HL-60/S4 treated with retinoic acid at 250 ng/mL for 4 days and 3 days (cell line): ENCODE measurements at regions not wholly inside any gene's neighbourhood (a gene's known extent, or its start where the extent isn't known, plus 50 kb on each side); places are given as distances from the start of the nearest gene placed in this dataset.
"Not testable (repeated sequence)": the region's sequence is repeated elsewhere in the genome, so short reads cannot be mapped to it uniquely, and the experiment has no call there.

ENCODE experiments used
- in situ Hi-C: fragments of 300-500 bp; cut with MboI; formaldehyde crosslinking; loops from 2 replicates; pipeline ENCODE4 v1.7.0; 2022; ENCODE audit warnings: low sequenced_read_pairs

DNA sequence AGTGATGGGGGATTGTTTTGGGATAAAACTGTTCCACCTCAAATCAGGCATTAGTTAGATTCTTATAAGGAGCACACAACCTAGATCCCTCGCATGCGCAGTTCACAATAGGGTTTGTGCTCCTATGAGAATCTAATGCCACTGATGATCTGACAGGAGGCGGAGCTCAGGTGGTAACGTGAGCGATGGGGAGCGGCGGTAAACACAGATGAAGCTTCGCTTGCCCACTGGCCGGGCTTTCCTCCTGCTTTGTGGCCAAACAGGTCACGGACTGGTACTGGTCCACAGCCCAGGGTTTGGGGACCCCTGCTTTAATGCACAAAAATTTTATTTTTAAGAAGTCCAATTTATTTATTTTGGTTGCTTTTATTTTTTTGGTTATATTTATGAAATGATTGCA is 238.8 kb downstream of the AACS start:
- in situ Hi-C loops, result no loop called here

DNA sequence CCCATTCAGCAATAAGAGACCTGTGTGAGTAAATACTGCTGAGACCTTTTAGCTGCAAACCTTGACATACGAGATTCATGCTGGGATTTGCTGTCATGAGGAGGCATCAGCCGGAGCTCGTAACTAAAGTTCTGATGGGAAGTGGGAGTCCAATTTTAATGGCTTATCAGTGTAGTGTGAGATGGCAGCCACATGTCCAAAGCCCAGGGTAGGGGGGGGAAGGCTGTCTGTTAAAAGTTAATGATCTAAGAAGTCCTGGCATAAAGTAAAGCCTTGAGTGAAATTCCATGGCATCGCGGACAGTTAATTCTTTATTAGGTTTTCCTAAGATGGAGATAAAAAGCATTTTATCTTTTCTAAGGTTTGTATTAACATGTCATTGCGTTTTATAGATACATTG is 240.0 kb downstream of the AACS start:
- in situ Hi-C loops, result no loop called here

GRCh38 chr12:125310461-125310860 is 245.2 kb downstream of the AACS start:
- in situ Hi-C loops, result no loop called here

DNA sequence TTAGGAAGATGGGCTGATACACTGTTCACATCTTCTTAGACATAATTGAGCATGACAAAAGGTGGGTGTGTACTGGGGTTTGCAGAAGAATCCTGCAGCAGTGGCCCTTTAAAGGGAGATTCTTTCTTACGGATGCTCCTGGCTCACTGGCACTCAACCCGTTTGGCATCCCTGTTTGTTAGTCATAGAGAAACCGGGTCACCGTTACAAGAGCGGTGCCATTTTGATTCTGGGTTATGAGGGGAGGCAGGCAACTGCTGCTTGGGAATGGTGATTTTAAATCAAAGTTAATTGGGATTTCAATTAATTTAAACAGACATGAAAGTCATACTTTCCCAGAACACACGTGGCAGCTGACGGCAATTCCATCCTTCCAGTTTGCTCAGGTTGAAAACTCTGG is 245.8 kb downstream of the AACS start:
- in situ Hi-C loops, result no loop called here

- in situ Hi-C loops, result no loop called here
These were observed 247.2 kb downstream of the AACS start for GRCh38 chr12:125312471-125312870.

DNA sequence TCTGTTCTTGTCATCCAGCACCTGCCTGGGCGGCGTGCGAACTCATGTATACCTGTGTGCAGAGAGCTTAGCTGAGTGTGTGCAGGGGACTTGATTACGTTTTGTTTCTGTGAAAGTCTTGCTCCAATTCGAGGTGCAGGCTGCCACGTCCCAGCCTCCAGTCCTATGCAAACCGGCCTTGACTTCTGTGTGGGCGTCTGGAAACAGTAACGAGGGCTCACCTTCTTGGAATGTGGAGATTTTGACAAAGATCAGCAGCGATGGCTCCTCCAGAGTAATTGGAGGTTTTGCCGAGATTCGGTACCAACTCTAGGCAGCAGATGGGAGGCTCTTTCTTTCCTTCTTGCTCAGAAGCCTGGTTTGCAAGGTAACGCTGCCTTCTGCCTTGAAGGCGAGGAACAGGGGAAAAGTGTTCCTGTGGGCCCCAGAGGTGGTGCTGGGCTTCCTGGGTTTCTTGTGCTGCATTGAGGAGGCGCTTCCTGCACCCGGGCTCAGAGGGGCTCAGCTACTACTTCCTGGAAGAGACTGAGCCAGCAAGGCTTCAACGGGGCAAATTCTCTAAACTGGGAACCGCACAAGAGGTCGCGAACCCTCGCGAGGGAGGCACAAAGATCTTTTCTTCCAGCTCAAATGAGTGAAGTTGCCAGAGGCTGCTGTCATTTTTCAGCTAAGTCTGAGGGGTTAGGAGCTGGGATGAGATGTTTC is 249.0 kb downstream of the AACS start:
- in situ Hi-C loops, result no loop called here

DNA sequence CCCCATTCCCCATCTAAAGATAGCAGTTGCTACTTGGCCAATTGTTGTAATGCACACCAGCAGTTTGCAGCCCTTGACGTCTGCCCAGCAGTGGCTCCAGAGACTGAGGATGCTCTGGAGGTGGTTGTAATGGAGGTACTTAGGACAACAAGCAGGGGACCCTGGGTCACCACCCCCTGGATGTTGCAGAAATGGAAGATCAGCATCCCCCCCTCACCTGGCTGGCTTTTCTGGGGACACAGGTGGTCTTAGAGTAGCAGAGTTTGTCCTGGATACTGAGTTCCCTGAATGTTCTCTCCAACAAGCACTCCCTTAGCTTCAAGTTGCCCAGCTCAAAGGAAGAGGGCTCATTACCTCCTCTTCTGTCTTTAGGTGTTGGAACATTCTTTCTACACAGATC is 250.5 kb downstream of the AACS start:
- in situ Hi-C loops, result no loop called here

GRCh38 chr12:125320177-125320576 is 254.9 kb downstream of the AACS start:
- in situ Hi-C loops, result no loop called here

- in situ Hi-C loops, result no loop called here
These were observed 259.7 kb downstream of the AACS start for GRCh38 chr12:125324861-125325490.

- in situ Hi-C loops, result no loop called here
These were observed 264.2 kb downstream of the AACS start for GRCh38 chr12:125329239-125330102.

DNA sequence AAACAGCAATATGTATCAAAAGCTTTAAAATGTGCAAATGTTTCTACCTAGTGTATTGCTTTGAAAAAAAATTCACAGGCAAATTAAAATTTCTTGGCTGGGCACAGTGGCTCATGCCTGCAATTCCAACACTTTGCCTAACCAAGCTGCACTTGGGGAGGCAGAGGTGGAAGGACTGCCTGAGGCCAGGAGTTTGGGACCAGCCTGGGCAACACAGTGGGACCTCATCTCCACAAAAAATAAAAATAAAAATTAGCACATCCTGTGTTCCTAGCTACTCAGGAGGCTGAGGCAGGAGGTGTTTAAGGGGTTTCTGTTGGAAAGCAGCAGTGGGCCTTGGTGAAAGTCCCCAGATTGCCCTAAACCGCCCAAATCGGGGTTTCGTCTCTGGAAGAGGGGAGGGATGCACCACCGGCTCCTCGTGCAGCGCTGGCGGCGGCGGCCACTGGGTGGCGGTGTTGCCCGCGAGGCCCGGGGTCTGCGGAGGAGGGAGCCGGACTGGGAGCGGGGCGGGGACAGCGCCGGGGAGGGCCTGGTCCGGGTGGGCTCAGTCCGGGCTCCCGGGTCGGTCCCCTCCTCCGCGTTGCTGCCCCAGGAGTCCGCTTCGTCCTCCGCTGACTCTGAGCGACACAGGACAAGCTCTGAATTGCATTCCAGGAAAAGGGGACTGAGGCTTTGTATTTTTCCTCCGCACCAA is 265.6 kb downstream of the AACS start:
- in situ Hi-C loops, result no loop called here

DNA sequence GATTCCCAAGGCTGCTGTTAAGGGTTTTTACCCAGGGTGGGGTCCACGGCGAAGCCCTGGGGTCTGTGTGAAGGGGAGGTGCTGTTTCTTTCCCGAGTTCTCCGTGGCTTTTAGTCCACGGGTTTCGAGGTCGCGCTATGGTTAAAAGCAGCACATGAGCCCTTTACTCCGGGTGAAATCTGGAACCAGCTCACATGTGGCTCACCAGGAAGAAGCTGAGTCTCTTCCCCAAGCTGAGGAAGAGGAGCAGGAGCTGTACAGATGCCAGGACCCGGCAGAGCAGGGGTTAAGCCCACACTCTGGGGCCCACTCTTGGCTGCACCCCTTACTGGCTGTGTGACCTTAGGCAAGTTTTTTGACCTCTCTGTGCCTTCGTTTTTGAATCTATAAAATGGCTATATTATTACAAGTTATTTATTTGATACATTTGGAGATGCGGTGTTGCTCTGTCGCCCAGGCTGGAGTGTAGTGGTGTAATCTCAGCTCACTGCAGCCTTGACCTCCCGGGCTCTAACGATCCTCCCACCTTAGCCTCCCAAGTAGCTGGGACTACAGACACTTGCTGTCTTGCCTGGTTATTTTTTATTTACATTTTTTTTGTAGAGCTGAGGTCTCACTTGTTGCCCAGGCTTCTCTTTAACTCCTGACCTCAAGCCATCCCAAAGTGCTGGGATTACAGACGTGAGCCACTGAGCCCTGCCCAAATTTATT is 266.3 kb downstream of the AACS start:
- in situ Hi-C loops, result no loop called here

DNA sequence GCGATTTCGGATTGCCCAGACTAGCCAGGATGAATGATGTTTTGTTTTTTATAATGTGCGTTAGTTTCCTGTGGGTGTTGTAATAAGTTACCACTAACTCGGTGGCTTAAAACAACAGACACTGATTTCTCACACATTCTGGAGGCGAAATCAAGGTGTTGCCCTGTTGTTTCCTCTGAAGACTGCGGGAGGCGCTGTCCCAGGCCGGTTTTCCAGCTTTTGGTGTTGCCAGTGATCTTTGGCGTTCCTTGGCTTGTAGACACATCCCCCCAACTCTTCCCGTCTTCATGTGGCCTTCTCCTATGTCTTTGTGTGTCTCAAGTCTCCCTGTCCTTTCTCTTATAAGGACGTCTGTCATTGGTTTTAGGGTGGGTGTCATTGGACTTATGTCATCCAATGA is 267.7 kb downstream of the AACS start:
- in situ Hi-C loops, result no loop called here

DNA sequence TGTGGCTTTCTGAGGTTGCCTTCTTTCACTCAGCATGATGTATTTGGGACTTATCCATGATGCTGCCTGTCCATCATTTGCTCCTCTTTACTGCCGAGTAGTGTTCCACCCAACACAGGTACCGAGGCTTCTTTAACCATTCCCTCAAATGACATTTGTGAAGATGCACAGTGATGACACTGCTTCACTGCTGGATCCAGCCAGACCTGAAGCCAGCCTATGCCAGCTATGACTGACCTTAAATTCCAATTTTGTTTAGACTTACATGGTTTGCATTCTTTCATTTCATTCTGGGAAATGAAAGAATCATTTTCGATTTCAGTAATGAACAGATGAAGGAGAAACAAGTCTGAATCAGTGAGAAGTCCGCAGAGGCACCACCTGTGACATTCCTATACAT is 271.0 kb downstream of the AACS start:
- in situ Hi-C loops, result no loop called here

- in situ Hi-C loops, result no loop called here
These were observed 275.6 kb downstream of the AACS start for GRCh38 chr12:125340791-125341190.

DNA sequence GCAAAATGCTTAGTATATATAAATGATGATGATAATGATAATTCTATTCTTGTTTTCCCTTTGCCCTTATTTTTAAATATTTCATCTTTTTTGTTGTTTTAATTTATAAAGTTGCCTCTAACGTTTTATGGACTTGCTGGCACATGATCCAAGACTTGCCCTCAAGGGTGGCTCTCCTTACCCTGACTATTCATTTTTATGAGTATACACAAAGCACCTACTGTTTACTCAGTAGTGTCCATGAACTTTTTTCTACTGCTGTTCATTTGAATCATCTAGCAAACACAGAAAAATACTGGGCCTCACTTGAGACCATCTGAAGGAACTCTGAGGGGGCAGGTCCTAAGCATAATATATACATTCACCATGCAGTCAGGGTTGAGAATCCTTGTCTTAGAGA is 276.2 kb downstream of the AACS start:
- in situ Hi-C loops, result no loop called here

- in situ Hi-C loops, result no loop called here
These were observed 278.4 kb downstream of the AACS start for GRCh38 chr12:125343649-125344048.

DNA sequence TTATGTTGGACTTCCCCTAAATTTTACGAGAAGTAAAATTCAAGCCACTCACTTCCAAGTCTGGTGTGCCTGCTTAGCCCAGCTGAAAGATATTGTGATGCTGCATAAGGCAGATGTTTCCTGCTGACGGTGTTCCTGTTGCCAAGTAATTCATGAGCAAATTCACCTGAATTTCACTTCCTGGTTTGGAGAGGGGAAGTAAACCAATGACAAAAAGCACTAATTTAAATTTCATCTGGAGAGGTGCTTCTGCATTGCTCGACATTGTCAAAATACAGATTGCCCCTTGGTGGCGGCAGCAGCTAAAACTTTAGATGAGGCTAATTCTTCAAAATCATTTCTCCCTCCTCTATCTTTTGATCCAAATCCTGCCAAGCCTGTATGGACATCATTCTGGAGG is 281.1 kb downstream of the AACS start:
- in situ Hi-C loops, result no loop called here

- in situ Hi-C loops, result no loop called here
These were observed 286.6 kb downstream of the AACS start for GRCh38 chr12:125351788-125352187.

GRCh38 chr12:125353002-125353401 is 287.8 kb downstream of the AACS start:
- in situ Hi-C loops, result not testable (repeated sequence)

- in situ Hi-C loops, result no loop called here
These were observed 288.6 kb downstream of the AACS start for GRCh38 chr12:125353871-125354270.
